ENCODE measurements at regions not wholly inside any gene's neighbourhood (a gene's known extent, or its start where the extent isn't known, plus 50 kb on each side); places are given as distances from the start of the nearest gene placed in this dataset.

- DNase-seq: no peak
- no peaks in the 10 kb centered on the region for H3K36me3 Mint-ChIP-seq
- no peak overlapping the region for H3K4me3 Mint-ChIP-seq
- WGBS (ENCODE audit: insufficient coverage): no CpG with 5 or more reads among the region's 2 CpGs
- intact Hi-C loops (cut with micrococcal nuclease): no loop called here
- H3K27ac Mint-ChIP-seq: no peak overlapping the region
- no peak overlapping the region for H3K4me2 ChIP-seq (replicated peaks; ENCODE audit: extremely low read depth, low read length, poor library complexity, severe bottlenecking)
- no peaks in the 10 kb centered on the region for H3K27me3 ChIP-seq (ENCODE audit: control insufficient read depth in 2 of 2, insufficient read depth in 2 of 2, low read length in 2 of 2)
- no peak overlapping the region for H2AFZ ChIP-seq (ENCODE audit: insufficient read depth, low read depth, low read length, poor library complexity, severe bottlenecking)
- no peaks in the 10 kb centered on the region for H3K4me1 Mint-ChIP-seq
- H3K4me3 ChIP-seq (replicated peaks in 1 of 3; ENCODE audit: low read depth in 2 of 3, low read length in 3 of 3): no peak overlapping the region
- no peaks in the 10 kb centered on the region for H4K20me1 ChIP-seq (ENCODE audit: insufficient read depth, low read length)
- H3K9ac ChIP-seq (ENCODE audit: insufficient read depth, low read length, poor library complexity, severe bottlenecking): no peak overlapping the region
- peaks cover 13 to 17% of the 10 kb centered on the region in 2 donors for H3K9me3 ChIP-seq (replicated peaks in 1 of 2; ENCODE audit: control insufficient read depth in 1 of 2, insufficient read depth in 1 of 2, low read length in 2 of 2)
- H3K27me3 Mint-ChIP-seq (ENCODE audit: low read depth in 3 of 3): peaks cover 0 to 1% (median 0%) of the 10 kb centered on the region in 3 donors
- no peaks in the 10 kb centered on the region for H3K36me3 ChIP-seq (replicated peaks in 1 of 2; ENCODE audit: control insufficient read depth in 1 of 2, insufficient read depth in 2 of 2, low read length in 2 of 2)
- H3K79me2 ChIP-seq (ENCODE audit: insufficient read depth, low read length): no peaks in the 10 kb centered on the region
- H3K4me1 ChIP-seq (ENCODE audit: control insufficient read depth in 1 of 2, insufficient read depth in 2 of 2, low read length in 2 of 2): no peaks in the 10 kb centered on the region
- no peak for TF ChIP-seq CTCF (IDR thresholded peaks at IDR 0.05)
- H3K9me3 Mint-ChIP-seq: peaks cover 9 to 21% (median 17%) of the 10 kb centered on the region in 7 donors
- H3K27ac ChIP-seq (ENCODE audit: low read depth in 1 of 2, low read length in 2 of 2): no peak overlapping the region
Measured at GRCh38 chr4:124964251-124964650, 251.7 kb upstream of the ANKRD50 start.

GRCh38 chr4:124961138-124961750 is 248.7 kb upstream of the ANKRD50 start:
- H3K79me2 ChIP-seq (ENCODE audit: insufficient read depth, low read length): no peaks in the 10 kb centered on the region
- 92% methylated on average over 1 of the region's 4 CpGs for WGBS (ENCODE audit: insufficient coverage)
- H3K27me3 ChIP-seq (ENCODE audit: control insufficient read depth in 2 of 2, insufficient read depth in 2 of 2, low read length in 2 of 2): no peaks in the 10 kb centered on the region
- Mint-ChIP-seq H3K27ac (no peak overlapping the region), H3K9me3 (peaks cover 9 to 21% (median 17%) of the 10 kb centered on the region in 7 donors), H3K36me3 (no peaks in the 10 kb centered on the region), H3K4me1 (no peaks in the 10 kb centered on the region), H3K4me3 (no peak overlapping the region), H3K27me3 (ENCODE audit: low read depth in 3 of 3) (peaks cover 0 to 1% (median 0%) of the 10 kb centered on the region in 3 donors)
- no peaks in the 10 kb centered on the region for H3K36me3 ChIP-seq (replicated peaks in 1 of 2; ENCODE audit: control insufficient read depth in 1 of 2, insufficient read depth in 2 of 2, low read length in 2 of 2)
- H4K20me1 ChIP-seq (ENCODE audit: insufficient read depth, low read length): no peaks in the 10 kb centered on the region
- TF ChIP-seq CTCF (IDR thresholded peaks at IDR 0.05): no peak
- peaks cover 13 to 20% of the 10 kb centered on the region in 2 donors for H3K9me3 ChIP-seq (replicated peaks in 1 of 2; ENCODE audit: control insufficient read depth in 1 of 2, insufficient read depth in 1 of 2, low read length in 2 of 2)
- intact Hi-C loops (cut with micrococcal nuclease): no loop called here
- no peaks in the 10 kb centered on the region for H3K4me1 ChIP-seq (ENCODE audit: control insufficient read depth in 1 of 2, insufficient read depth in 2 of 2, low read length in 2 of 2)
- no peak overlapping the region for H3K27ac ChIP-seq (ENCODE audit: low read depth in 1 of 2, low read length in 2 of 2)
- H2AFZ ChIP-seq (ENCODE audit: insufficient read depth, low read depth, low read length, poor library complexity, severe bottlenecking): no peak overlapping the region
- no peak overlapping the region for H3K4me2 ChIP-seq (replicated peaks; ENCODE audit: extremely low read depth, low read length, poor library complexity, severe bottlenecking)
- no peak overlapping the region for H3K9ac ChIP-seq (ENCODE audit: insufficient read depth, low read length, poor library complexity, severe bottlenecking)
- DNase-seq: no peak
- H3K4me3 ChIP-seq (replicated peaks in 1 of 3; ENCODE audit: low read depth in 2 of 3, low read length in 3 of 3): no peak overlapping the region
